ENCODE measurements at regions not wholly inside any gene's neighbourhood (a gene's known extent, or its start where the extent isn't known, plus 50 kb on each side); places are given as distances from the start of the nearest gene placed in this dataset.

DNA sequence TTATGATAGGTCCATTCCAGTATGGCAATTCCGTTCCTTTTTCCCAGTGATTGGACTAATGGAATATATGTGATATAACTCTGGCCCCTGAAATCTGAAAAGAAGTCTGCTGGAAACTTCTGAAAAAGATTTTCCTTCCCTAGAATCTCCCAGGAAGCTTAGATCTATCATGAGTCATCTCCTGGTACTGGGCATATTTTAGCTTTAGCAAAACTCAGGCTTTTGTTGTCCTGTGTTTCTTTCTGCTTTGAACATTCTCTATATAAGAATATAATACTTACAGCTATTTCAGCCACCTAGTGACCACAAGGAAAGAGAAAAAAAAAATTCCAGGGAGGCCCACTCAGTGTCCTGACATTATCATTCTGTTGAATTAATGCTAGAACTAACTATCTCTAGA, 597.2 kb upstream of the GRIA3 start (continued):
- TF ChIP-seq, protein P1, sequence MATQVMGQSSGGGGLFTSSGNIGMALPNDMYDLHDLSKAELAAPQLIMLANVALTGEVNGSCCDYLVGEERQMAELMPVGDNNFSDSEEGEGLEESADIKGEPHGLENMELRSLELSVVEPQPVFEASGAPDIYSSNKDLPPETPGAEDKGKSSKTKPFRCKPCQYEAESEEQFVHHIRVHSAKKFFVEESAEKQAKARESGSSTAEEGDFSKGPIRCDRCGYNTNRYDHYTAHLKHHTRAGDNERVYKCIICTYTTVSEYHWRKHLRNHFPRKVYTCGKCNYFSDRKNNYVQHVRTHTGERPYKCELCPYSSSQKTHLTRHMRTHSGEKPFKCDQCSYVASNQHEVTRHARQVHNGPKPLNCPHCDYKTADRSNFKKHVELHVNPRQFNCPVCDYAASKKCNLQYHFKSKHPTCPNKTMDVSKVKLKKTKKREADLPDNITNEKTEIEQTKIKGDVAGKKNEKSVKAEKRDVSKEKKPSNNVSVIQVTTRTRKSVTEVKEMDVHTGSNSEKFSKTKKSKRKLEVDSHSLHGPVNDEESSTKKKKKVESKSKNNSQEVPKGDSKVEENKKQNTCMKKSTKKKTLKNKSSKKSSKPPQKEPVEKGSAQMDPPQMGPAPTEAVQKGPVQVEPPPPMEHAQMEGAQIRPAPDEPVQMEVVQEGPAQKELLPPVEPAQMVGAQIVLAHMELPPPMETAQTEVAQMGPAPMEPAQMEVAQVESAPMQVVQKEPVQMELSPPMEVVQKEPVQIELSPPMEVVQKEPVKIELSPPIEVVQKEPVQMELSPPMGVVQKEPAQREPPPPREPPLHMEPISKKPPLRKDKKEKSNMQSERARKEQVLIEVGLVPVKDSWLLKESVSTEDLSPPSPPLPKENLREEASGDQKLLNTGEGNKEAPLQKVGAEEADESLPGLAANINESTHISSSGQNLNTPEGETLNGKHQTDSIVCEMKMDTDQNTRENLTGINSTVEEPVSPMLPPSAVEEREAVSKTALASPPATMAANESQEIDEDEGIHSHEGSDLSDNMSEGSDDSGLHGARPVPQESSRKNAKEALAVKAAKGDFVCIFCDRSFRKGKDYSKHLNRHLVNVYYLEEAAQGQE (IDR thresholded peaks at IDR 0.05): no peak
- no peak for TF ChIP-seq SP1 (IDR thresholded peaks at IDR 0.05)
- no peak for TF ChIP-seq RXRA (IDR thresholded peaks at IDR 0.05)
- no peak for TF ChIP-seq JUND (IDR thresholded peaks at IDR 0.05)
- no peak for TF ChIP-seq NR2F2 (IDR thresholded peaks at IDR 0.05)
- TF ChIP-seq TAF1 (conservative IDR thresholded peaks at IDR 0.05): no peak
- no peak for TF ChIP-seq HNF4G (IDR thresholded peaks at IDR 0.05)
- TF ChIP-seq FOXA2 (IDR thresholded peaks at IDR 0.05): no peak
- no peak for TF ChIP-seq RAD21 (IDR thresholded peaks at IDR 0.05)
- TF ChIP-seq, protein P2, sequence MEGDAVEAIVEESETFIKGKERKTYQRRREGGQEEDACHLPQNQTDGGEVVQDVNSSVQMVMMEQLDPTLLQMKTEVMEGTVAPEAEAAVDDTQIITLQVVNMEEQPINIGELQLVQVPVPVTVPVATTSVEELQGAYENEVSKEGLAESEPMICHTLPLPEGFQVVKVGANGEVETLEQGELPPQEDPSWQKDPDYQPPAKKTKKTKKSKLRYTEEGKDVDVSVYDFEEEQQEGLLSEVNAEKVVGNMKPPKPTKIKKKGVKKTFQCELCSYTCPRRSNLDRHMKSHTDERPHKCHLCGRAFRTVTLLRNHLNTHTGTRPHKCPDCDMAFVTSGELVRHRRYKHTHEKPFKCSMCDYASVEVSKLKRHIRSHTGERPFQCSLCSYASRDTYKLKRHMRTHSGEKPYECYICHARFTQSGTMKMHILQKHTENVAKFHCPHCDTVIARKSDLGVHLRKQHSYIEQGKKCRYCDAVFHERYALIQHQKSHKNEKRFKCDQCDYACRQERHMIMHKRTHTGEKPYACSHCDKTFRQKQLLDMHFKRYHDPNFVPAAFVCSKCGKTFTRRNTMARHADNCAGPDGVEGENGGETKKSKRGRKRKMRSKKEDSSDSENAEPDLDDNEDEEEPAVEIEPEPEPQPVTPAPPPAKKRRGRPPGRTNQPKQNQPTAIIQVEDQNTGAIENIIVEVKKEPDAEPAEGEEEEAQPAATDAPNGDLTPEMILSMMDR (IDR thresholded peaks at IDR 0.05; ENCODE audit: low read depth, low read length, missing input control): no peak
- TF ChIP-seq, protein P3, sequence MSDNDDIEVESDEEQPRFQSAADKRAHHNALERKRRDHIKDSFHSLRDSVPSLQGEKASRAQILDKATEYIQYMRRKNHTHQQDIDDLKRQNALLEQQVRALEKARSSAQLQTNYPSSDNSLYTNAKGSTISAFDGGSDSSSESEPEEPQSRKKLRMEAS (IDR thresholded peaks at IDR 0.05): no peak
- TF ChIP-seq FOXA1 (IDR thresholded peaks at IDR 0.05): no peak

DNA sequence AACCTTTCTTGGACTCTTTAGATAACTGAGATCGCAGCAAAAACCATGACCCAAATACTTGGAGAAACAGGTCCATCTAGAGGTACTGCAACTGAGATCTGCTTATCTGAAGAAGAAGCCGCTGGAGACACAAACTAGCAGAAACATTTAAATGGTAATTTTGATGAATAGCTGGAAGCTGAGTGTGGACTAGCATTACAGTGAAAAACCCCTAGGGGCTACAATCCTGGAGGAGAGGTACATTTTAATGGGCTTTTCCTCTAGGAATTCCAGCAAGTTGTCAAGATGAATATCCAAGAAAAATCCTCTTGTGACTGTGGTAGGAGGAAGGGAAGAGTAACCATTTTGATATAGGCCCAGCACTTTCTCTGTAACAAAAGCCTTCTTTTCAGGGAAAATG, 592.5 kb upstream of the GRIA3 start:
- H3K4me3 ChIP-seq (ENCODE audit: low read depth in 1 of 3, low read length in 3 of 3): no peak overlapping the region
- no peaks in the 10 kb centered on the region for H3K4me1 ChIP-seq (ENCODE audit: control insufficient read depth in 4 of 4, insufficient read depth in 4 of 4, low read length in 3 of 4)
- DNase-seq (ENCODE audit: low spot score): no peak
- H3K9ac ChIP-seq (ENCODE audit: low read depth in 1 of 2, low read length in 2 of 2): no peak overlapping the region
- H3K27me3 ChIP-seq (ENCODE audit: control insufficient read depth in 4 of 4, insufficient read depth in 4 of 4, low read length in 3 of 4): no peaks in the 10 kb centered on the region
- no peak overlapping the region for H3K27ac ChIP-seq (ENCODE audit: low read depth in 1 of 2, low read length in 2 of 2)
- TF ChIP-seq JUND (IDR thresholded peaks at IDR 0.05) (no peak), TAF1 (conservative IDR thresholded peaks at IDR 0.05) (no peak), RXRA (IDR thresholded peaks at IDR 0.05) (no peak), YY1 (IDR thresholded peaks at IDR 0.05) (no peak), SP1 (IDR thresholded peaks at IDR 0.05) (no peak), HNF4G (IDR thresholded peaks at IDR 0.05) (no peak), NR2F2 (IDR thresholded peaks at IDR 0.05) (no peak), FOXA2 (IDR thresholded peaks at IDR 0.05) (no peak), HNF4A (conservative IDR thresholded peaks at IDR 0.05) (no peak), EGR1 (IDR thresholded peaks at IDR 0.05; ENCODE audit: low read depth in 2 of 2) (no peak), RAD21 (IDR thresholded peaks at IDR 0.05) (no peak), GABPA (IDR thresholded peaks at IDR 0.05 in 1 of 2, conservative IDR thresholded peaks at IDR 0.05 in 1 of 2) (no peak)
- TF ChIP-seq, protein P3 (IDR thresholded peaks at IDR 0.05): no peak
- TF ChIP-seq, protein P1 (IDR thresholded peaks at IDR 0.05): no peak
- TF ChIP-seq, protein P2 (IDR thresholded peaks at IDR 0.05; ENCODE audit: low read depth, low read length, missing input control): no peak
- TF ChIP-seq, protein P4, sequence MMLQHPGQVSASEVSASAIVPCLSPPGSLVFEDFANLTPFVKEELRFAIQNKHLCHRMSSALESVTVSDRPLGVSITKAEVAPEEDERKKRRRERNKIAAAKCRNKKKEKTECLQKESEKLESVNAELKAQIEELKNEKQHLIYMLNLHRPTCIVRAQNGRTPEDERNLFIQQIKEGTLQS (IDR thresholded peaks at IDR 0.05): no peak
- TF ChIP-seq, protein P5, sequence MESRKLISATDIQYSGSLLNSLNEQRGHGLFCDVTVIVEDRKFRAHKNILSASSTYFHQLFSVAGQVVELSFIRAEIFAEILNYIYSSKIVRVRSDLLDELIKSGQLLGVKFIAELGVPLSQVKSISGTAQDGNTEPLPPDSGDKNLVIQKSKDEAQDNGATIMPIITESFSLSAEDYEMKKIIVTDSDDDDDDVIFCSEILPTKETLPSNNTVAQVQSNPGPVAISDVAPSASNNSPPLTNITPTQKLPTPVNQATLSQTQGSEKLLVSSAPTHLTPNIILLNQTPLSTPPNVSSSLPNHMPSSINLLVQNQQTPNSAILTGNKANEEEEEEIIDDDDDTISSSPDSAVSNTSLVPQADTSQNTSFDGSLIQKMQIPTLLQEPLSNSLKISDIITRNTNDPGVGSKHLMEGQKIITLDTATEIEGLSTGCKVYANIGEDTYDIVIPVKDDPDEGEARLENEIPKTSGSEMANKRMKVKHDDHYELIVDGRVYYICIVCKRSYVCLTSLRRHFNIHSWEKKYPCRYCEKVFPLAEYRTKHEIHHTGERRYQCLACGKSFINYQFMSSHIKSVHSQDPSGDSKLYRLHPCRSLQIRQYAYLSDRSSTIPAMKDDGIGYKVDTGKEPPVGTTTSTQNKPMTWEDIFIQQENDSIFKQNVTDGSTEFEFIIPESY (IDR thresholded peaks at IDR 0.05): no peak
- peaks cover 0 to 3% (median 0%) of the 10 kb centered on the region in 4 donors for H3K9me3 ChIP-seq (ENCODE audit: control insufficient read depth in 4 of 4, low read length in 3 of 4)
- H3K36me3 ChIP-seq (ENCODE audit: control insufficient read depth in 4 of 4, insufficient read depth in 3 of 4, low read depth in 1 of 4, low read length in 3 of 4): no peaks in the 10 kb centered on the region
- 64% methylated on average over 2 of the region's 2 CpGs for WGBS
